ENCODE measurements at regions not wholly inside any gene's neighbourhood (a gene's known extent, or its start where the extent isn't known, plus 50 kb on each side); places are given as distances from the start of the nearest gene placed in this dataset.

GRCh38 chr10:20956843-20957242 lies 59.7 kb upstream of the NEBL start:
- H3K4me2 ChIP-seq (ENCODE audit: low read length), result no peak overlapping the region
- no peaks in the 10 kb centered on the region for H3K9me2 ChIP-seq (ENCODE audit: insufficient read depth, low read length)
- no peaks in the 10 kb centered on the region for H3F3A ChIP-seq (ENCODE audit: insufficient read depth, low read length, poor library complexity, severe bottlenecking)
- no peak overlapping the region for H3K9ac ChIP-seq (ENCODE audit: low read length)
- no peak overlapping the region for H3K27ac ChIP-seq (ENCODE audit: low read length)
- H3K79me2 ChIP-seq (replicated peaks; ENCODE audit: insufficient read depth, low read length), result no peaks in the 10 kb centered on the region
- H2AFZ ChIP-seq (ENCODE audit: low read depth, low read length), result no peak overlapping the region
- TF ChIP-seq POLR2AphosphoS5 (IDR thresholded peaks at IDR 0.05) (no peak), EZH2 (IDR thresholded peaks at IDR 0.05; ENCODE audit: borderline replicate concordance, insufficient read depth, low read length, poor library complexity, severe bottlenecking) (no peak), CTCF (IDR thresholded peaks at IDR 0.05; ENCODE audit: poor library complexity, severe bottlenecking) (no peak), SMC3 (conservative IDR thresholded peaks at IDR 0.05; ENCODE audit: poor library complexity) (no peak), RAD21 (conservative IDR thresholded peaks at IDR 0.05) (no peak)
- H3K36me3 ChIP-seq (ENCODE audit: insufficient read depth, low read length), result no peaks in the 10 kb centered on the region
- no peaks in the 10 kb centered on the region for H3K9me3 ChIP-seq (ENCODE audit: low read length)
- no peaks in the 10 kb centered on the region for H3K27me3 ChIP-seq (ENCODE audit: insufficient read depth, low read depth, low read length)
- H4K20me1 ChIP-seq (ENCODE audit: insufficient read depth), result no peaks in the 10 kb centered on the region
- H3K4me3 ChIP-seq (ENCODE audit: low read length), result no peak overlapping the region

- Histone ChIP-seq H3K9me2 (ENCODE audit: insufficient read depth, low read length) (no peaks in the 10 kb centered on the region), H3K27ac (ENCODE audit: low read length) (no peak overlapping the region), H3F3A (ENCODE audit: insufficient read depth, low read length, poor library complexity, severe bottlenecking) (no peaks in the 10 kb centered on the region), H3K27me3 (ENCODE audit: insufficient read depth, low read depth, low read length) (no peaks in the 10 kb centered on the region), H3K9ac (ENCODE audit: low read length) (no peak overlapping the region), H3K4me2 (ENCODE audit: low read length) (no peak overlapping the region), H3K79me2 (replicated peaks; ENCODE audit: insufficient read depth, low read length) (no peaks in the 10 kb centered on the region), H3K4me3 (ENCODE audit: low read length) (no peak overlapping the region), H3K9me3 (ENCODE audit: low read length) (no peaks in the 10 kb centered on the region), H2AFZ (ENCODE audit: low read depth, low read length) (no peak overlapping the region), H4K20me1 (ENCODE audit: insufficient read depth) (no peaks in the 10 kb centered on the region), H3K36me3 (ENCODE audit: insufficient read depth, low read length) (no peaks in the 10 kb centered on the region)
- TF ChIP-seq EP300 (conservative IDR thresholded peaks at IDR 0.05; ENCODE audit: poor library complexity, severe bottlenecking), result no peak
- no peak for TF ChIP-seq SMC3 (conservative IDR thresholded peaks at IDR 0.05; ENCODE audit: poor library complexity)
Observed at GRCh38 chr10:20955355-20955893, 58.3 kb upstream of the NEBL start.

- Histone ChIP-seq H3K27me3 (ENCODE audit: insufficient read depth, low read depth, low read length) (no peaks in the 10 kb centered on the region), H3K9ac (ENCODE audit: low read length) (no peak overlapping the region), H3K4me3 (ENCODE audit: low read length) (no peak overlapping the region), H4K20me1 (ENCODE audit: insufficient read depth) (no peaks in the 10 kb centered on the region), H3K9me3 (ENCODE audit: low read length) (no peaks in the 10 kb centered on the region), H2AFZ (ENCODE audit: low read depth, low read length) (no peak overlapping the region), H3K27ac (ENCODE audit: low read length) (no peak overlapping the region), H3K36me3 (ENCODE audit: insufficient read depth, low read length) (no peaks in the 10 kb centered on the region), H3K9me2 (ENCODE audit: insufficient read depth, low read length) (no peaks in the 10 kb centered on the region), H3F3A (ENCODE audit: insufficient read depth, low read length, poor library complexity, severe bottlenecking) (no peaks in the 10 kb centered on the region), H3K79me2 (replicated peaks; ENCODE audit: insufficient read depth, low read length) (no peaks in the 10 kb centered on the region), H3K4me2 (ENCODE audit: low read length) (no peak overlapping the region)
- no peak for TF ChIP-seq EZH2 (IDR thresholded peaks at IDR 0.05; ENCODE audit: borderline replicate concordance, insufficient read depth, low read length, poor library complexity, severe bottlenecking)
- TF ChIP-seq RAD21 (conservative IDR thresholded peaks at IDR 0.05), result no peak
Observed at GRCh38 chr10:20954519-20954918, 57.4 kb upstream of the NEBL start.

GRCh38 chr10:20953120-20953519 lies 56.0 kb upstream of the NEBL start:
- Histone ChIP-seq H4K20me1 (ENCODE audit: insufficient read depth) (no peaks in the 10 kb centered on the region), H2AFZ (ENCODE audit: low read depth, low read length) (no peak overlapping the region), H3K27ac (ENCODE audit: low read length) (no peak overlapping the region), H3K9me2 (ENCODE audit: insufficient read depth, low read length) (no peaks in the 10 kb centered on the region), H3F3A (ENCODE audit: insufficient read depth, low read length, poor library complexity, severe bottlenecking) (no peaks in the 10 kb centered on the region), H3K4me3 (ENCODE audit: low read length) (no peak overlapping the region), H3K27me3 (ENCODE audit: insufficient read depth, low read depth, low read length) (no peaks in the 10 kb centered on the region), H3K36me3 (ENCODE audit: insufficient read depth, low read length) (no peaks in the 10 kb centered on the region), H3K9ac (ENCODE audit: low read length) (no peak overlapping the region), H3K79me2 (replicated peaks; ENCODE audit: insufficient read depth, low read length) (no peaks in the 10 kb centered on the region), H3K9me3 (ENCODE audit: low read length) (no peaks in the 10 kb centered on the region), H3K4me2 (ENCODE audit: low read length) (no peak overlapping the region)
- no peak for TF ChIP-seq SMC3 (conservative IDR thresholded peaks at IDR 0.05; ENCODE audit: poor library complexity)
- TF ChIP-seq RAD21 (conservative IDR thresholded peaks at IDR 0.05), result no peak
- TF ChIP-seq POLR2AphosphoS5 (IDR thresholded peaks at IDR 0.05), result no peak
- no peak for TF ChIP-seq TAF1 (IDR thresholded peaks at IDR 0.05; ENCODE audit: low read depth)
- no peak for TF ChIP-seq EZH2 (IDR thresholded peaks at IDR 0.05; ENCODE audit: borderline replicate concordance, insufficient read depth, low read length, poor library complexity, severe bottlenecking)
